Glutamatergic neuron (in vitro differentiated cells): ENCODE measurements at regions not wholly inside any gene's neighbourhood (a gene's known extent, or its start where the extent isn't known, plus 50 kb on each side); places are given as distances from the start of the nearest gene placed in this dataset.
"Not testable (repeated sequence)": the region's sequence is repeated elsewhere in the genome, so short reads cannot be mapped to it uniquely, and the experiment has no call there.

Experiments used
- DNase-seq: peaks from one replicate; pipeline ENCODE4 v3.0.0; 2022
- H3K27ac Mint-ChIP-seq: one replicate; pipeline ENCODE4 v1.8.0; 2020; ENCODE audit warnings: mild to moderate bottlenecking, mixed read lengths, inconsistent platforms; ENCODE audit not compliant: unreplicated experiment
- H3K27me3 Mint-ChIP-seq: one replicate; pipeline ENCODE4 v1.8.0; 2020; ENCODE audit warnings: mild to moderate bottlenecking, moderate library complexity, mixed read lengths, inconsistent platforms; ENCODE audit not compliant: unreplicated experiment
- H3K36me3 Mint-ChIP-seq: one replicate; pipeline ENCODE4 v1.8.0; 2020; ENCODE audit warnings: mild to moderate bottlenecking, mixed read lengths, inconsistent platforms; ENCODE audit not compliant: unreplicated experiment
- H3K4me1 Mint-ChIP-seq: one replicate; pipeline ENCODE4 v1.8.0; 2020; ENCODE audit warnings: mild to moderate bottlenecking, low read depth, mixed read lengths, inconsistent platforms; ENCODE audit not compliant: unreplicated experiment
- H3K4me3 Mint-ChIP-seq: one replicate; pipeline ENCODE4 v1.8.0; 2020; ENCODE audit warnings: mild to moderate bottlenecking, mixed read lengths, inconsistent platforms; ENCODE audit not compliant: unreplicated experiment
- H3K9me3 Mint-ChIP-seq: one replicate; pipeline ENCODE4 v1.8.0; 2020; ENCODE audit warnings: mild to moderate bottlenecking, moderate library complexity, mixed read lengths, inconsistent platforms; ENCODE audit not compliant: unreplicated experiment
- CTCF ChIP-seq: fragments of 200-600 bp; sonication (generic); IDR thresholded peaks from one replicate; pipeline ENCODE4 v1.5.0; 2021; ENCODE audit not compliant: partially characterized antibody, unreplicated experiment

GRCh38 chr5:15097552-15097951 lies 226.0 kb upstream of the ANKH start:
- H3K4me3 Mint-ChIP-seq: no peak overlapping the region

DNA sequence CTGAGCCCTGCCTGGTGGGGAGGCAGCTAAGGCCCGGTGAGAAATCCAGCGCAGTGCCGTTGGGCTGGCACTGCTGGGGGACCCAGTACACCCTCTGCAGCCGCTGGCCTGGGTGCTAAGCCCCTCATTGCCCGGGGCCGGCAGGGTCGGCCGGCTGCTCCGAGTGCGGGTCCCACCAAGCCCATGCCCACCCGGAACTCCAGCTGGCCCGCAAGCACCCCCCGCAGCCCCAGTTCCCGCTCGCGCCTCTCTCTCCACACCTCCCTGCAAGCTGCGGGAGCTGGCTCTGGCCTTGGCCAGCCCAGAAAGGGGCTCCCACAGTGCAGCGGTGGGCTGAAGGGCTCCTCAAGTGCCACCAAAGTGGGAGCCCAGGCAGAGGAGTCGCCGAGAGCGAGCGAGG lies 225.1 kb upstream of the ANKH start:
- not testable (repeated sequence) for H3K36me3 Mint-ChIP-seq, DNase-seq, H3K4me1 Mint-ChIP-seq, H3K27me3 Mint-ChIP-seq, H3K27ac Mint-ChIP-seq, H3K9me3 Mint-ChIP-seq, H3K4me3 Mint-ChIP-seq

More at GRCh38 chr5:15097552-15097951, 226.0 kb upstream of the ANKH start:
- no peaks in the 10 kb centered on the region for H3K36me3 Mint-ChIP-seq
- no peak for TF ChIP-seq CTCF
- no peaks in the 10 kb centered on the region for H3K4me1 Mint-ChIP-seq
- H3K27ac Mint-ChIP-seq: no peak overlapping the region
- H3K9me3 Mint-ChIP-seq: peaks cover 2% of the 10 kb centered on the region
- no peak for DNase-seq
- H3K27me3 Mint-ChIP-seq: peaks cover 2% of the 10 kb centered on the region

DNA sequence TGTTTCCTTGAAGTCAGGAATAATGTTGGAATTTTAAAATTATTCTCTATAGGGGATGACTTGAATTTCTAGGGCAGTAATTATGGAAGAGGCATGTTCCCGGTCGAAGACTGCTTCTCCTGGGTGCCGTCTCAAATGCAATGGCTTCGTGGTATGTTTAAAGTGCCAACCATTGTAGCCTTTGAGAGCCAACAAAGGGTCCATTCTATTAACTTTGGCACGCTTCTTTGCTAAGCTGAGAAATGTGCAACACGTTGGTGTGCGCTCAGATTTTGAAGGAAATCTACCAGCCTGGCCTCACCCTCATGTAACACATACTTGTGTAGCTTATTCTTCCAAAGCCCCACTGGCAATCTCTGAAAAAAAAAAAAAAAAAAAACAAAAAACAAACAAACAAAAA lies 221.2 kb upstream of the ANKH start:
- DNase-seq: no peak
- peaks cover 2% of the 10 kb centered on the region for H3K9me3 Mint-ChIP-seq
- no peaks in the 10 kb centered on the region for H3K36me3 Mint-ChIP-seq
- no peak for TF ChIP-seq CTCF
- H3K4me3 Mint-ChIP-seq: no peak overlapping the region
- peaks cover 7% of the 10 kb centered on the region for H3K27me3 Mint-ChIP-seq
- no peaks in the 10 kb centered on the region for H3K4me1 Mint-ChIP-seq
- no peak overlapping the region for H3K27ac Mint-ChIP-seq

- no peak overlapping the region for H3K27ac Mint-ChIP-seq
- no peak overlapping the region for H3K4me3 Mint-ChIP-seq
- peaks cover 2% of the 10 kb centered on the region for H3K4me1 Mint-ChIP-seq
- no peak for DNase-seq
- H3K27me3 Mint-ChIP-seq: peaks cover 6% of the 10 kb centered on the region
- peaks cover 3% of the 10 kb centered on the region for H3K9me3 Mint-ChIP-seq
- peaks cover 11% of the 10 kb centered on the region for H3K36me3 Mint-ChIP-seq
- TF ChIP-seq CTCF: no peak
These were observed 214.1 kb upstream of the ANKH start for GRCh38 chr5:15085671-15086070.

DNA sequence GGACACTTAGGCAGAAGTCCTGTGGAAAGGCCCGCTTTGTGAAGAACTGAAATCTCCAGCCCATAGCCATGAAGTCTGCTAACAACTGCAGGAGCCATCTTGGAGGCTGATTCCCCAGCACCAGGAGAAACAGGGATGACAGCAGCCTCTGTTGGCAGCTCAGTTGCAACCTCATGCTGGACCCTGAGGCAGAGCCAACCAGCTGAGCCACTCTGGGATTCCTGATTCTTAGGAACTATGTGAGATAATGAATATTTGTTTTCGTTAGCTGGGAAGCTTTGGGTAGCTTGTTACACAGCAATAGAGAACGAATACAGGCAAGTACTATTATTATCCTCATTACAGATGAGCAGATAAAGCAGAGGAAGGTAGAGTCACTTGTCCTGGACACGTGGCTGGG lies 210.5 kb upstream of the ANKH start:
- Mint-ChIP-seq H3K4me3 (no peak overlapping the region), H3K4me1 (peaks cover 2% of the 10 kb centered on the region), H3K27ac (no peak overlapping the region), H3K9me3 (peaks cover 3% of the 10 kb centered on the region), H3K36me3 (peaks cover 11% of the 10 kb centered on the region), H3K27me3 (peaks cover 1% of the 10 kb centered on the region)
- TF ChIP-seq CTCF: no peak
- no peak for DNase-seq

- peaks cover 2% of the 10 kb centered on the region for H3K4me1 Mint-ChIP-seq
- H3K27ac Mint-ChIP-seq: no peak overlapping the region
These were observed 208.6 kb upstream of the ANKH start for GRCh38 chr5:15080219-15080618.

More at GRCh38 chr5:15080219-15080618, 208.6 kb upstream of the ANKH start:
- H3K36me3 Mint-ChIP-seq: peaks cover 11% of the 10 kb centered on the region
- no peak overlapping the region for H3K4me3 Mint-ChIP-seq
- no peak for DNase-seq
- peaks cover 3% of the 10 kb centered on the region for H3K9me3 Mint-ChIP-seq
- H3K27me3 Mint-ChIP-seq: peaks cover 1% of the 10 kb centered on the region
- no peak for TF ChIP-seq CTCF
